BLaER1 treated with 17β-estradiol and CSF1 and Interleukin-3, amounts not matched to agents 10 nM and 100 nM (cell line): ENCODE measurements at regions not wholly inside any gene's neighbourhood (a gene's known extent, or its start where the extent isn't known, plus 50 kb on each side); places are given as distances from the start of the nearest gene placed in this dataset.

Experiments used
- H3K27ac ChIP-seq, 11 experiments: shearing (Covaris generic); formaldehyde crosslinking; 2 replicates each; pipeline ENCODE4 v1.8.1; 2022
- H3K27me3 ChIP-seq, 11 experiments: shearing (Covaris generic); formaldehyde crosslinking; 2 replicates each; pipeline ENCODE4 v1.8.1; 2022
- H3K36me3 ChIP-seq, 11 experiments: shearing (Covaris generic); formaldehyde crosslinking; 2 replicates each; pipeline ENCODE4 v1.8.1; 2022
- H3K4me1 ChIP-seq, 10 experiments: shearing (Covaris generic); formaldehyde crosslinking; 2 replicates each; pipeline ENCODE4 v1.8.1; 2022
- H3K4me2 ChIP-seq, 11 experiments: shearing (Covaris generic); formaldehyde crosslinking; 2 replicates each; pipeline ENCODE4 v1.8.1; 2022
- H3K4me3 ChIP-seq, 10 experiments: shearing (Covaris generic); formaldehyde crosslinking; 2 replicates each; pipeline ENCODE4 v1.8.1; 2022
- H3K9ac ChIP-seq, 11 experiments: shearing (Covaris generic); formaldehyde crosslinking; 2 replicates each; pipeline ENCODE4 v1.8.1; 2022
- H3K9me3 ChIP-seq, 11 experiments: shearing (Covaris generic); formaldehyde crosslinking; replicated peaks in 1 of 11; 2 replicates each; pipeline ENCODE4 v1.8.1; 2022
- H4K20me1 ChIP-seq, 11 experiments: shearing (Covaris generic); formaldehyde crosslinking; 2 replicates each; pipeline ENCODE4 v1.8.1; 2022
- Cebpa-rat ChIP-seq, 11 experiments: shearing (Covaris generic); IDR thresholded peaks; 2 replicates each; pipeline ENCODE4 v1.8.1; 2022

- Histone ChIP-seq H3K27ac (no peak overlapping the region), H4K20me1 (no peaks in the 10 kb centered on the region), H3K36me3 (no peaks in the 10 kb centered on the region), H3K27me3 (peaks cover 32 to 38% (median 35%) of the 10 kb centered on the region in 11 experiments), H3K4me3 (no peak overlapping the region), H3K4me1 (peaks cover 0 to 10% (median 0%) of the 10 kb centered on the region in 10 experiments; a peak in 3 of 20 replicates), H3K9ac (no peak overlapping the region), H3K4me2 (no peak overlapping the region), H3K9me3 (peaks cover 0 to 11% (median 8%) of the 10 kb centered on the region in 11 experiments; a peak in 15 of 22 replicates)
- TF ChIP-seq Cebpa-rat (IDR thresholded peaks at IDR 0.05), result no peak
Measured at GRCh38 chr14:62118461-62118860, 356.2 kb downstream of the SNAPC1 start.

- Histone ChIP-seq H3K36me3 (no peaks in the 10 kb centered on the region), H3K27ac (no peak overlapping the region), H3K9ac (no peak overlapping the region), H3K27me3 (peaks cover 32 to 38% (median 35%) of the 10 kb centered on the region in 11 experiments), H3K4me3 (no peak overlapping the region), H3K4me1 (peaks cover 0 to 10% (median 0%) of the 10 kb centered on the region in 10 experiments; a peak in 3 of 20 replicates), H4K20me1 (no peaks in the 10 kb centered on the region), H3K9me3 (peaks cover 0 to 11% (median 8%) of the 10 kb centered on the region in 11 experiments; a peak in 15 of 22 replicates), H3K4me2 (no peak overlapping the region)
- no peak for TF ChIP-seq Cebpa-rat (IDR thresholded peaks at IDR 0.05)
Measured at GRCh38 chr14:62118871-62119270, 356.7 kb downstream of the SNAPC1 start.

GRCh38 chr14:62123961-62124360, 361.7 kb downstream of the SNAPC1 start:
- no peak overlapping the region for H3K4me3 ChIP-seq
- H4K20me1 ChIP-seq, result no peaks in the 10 kb centered on the region
- H3K9ac ChIP-seq, result no peak overlapping the region
- no peak overlapping the region for H3K27ac ChIP-seq
- H3K4me2 ChIP-seq, result no peak overlapping the region
- no peak for TF ChIP-seq Cebpa-rat (IDR thresholded peaks at IDR 0.05)
- no peaks in the 10 kb centered on the region for H3K4me1 ChIP-seq
- H3K36me3 ChIP-seq, result no peaks in the 10 kb centered on the region
- no peaks in the 10 kb centered on the region for H3K9me3 ChIP-seq
- peaks cover 0 to 2% (median under 1%) of the 10 kb centered on the region in 11 experiments; a peak in 12 of 22 replicates for H3K27me3 ChIP-seq

- no peaks in the 10 kb centered on the region for H3K36me3 ChIP-seq
- H4K20me1 ChIP-seq, result no peaks in the 10 kb centered on the region
- no peak overlapping the region for H3K9ac ChIP-seq
- no peaks in the 10 kb centered on the region for H3K4me1 ChIP-seq
- H3K9me3 ChIP-seq, result no peaks in the 10 kb centered on the region
- TF ChIP-seq Cebpa-rat (IDR thresholded peaks at IDR 0.05), result no peak
- H3K27ac ChIP-seq, result no peak overlapping the region
- H3K4me2 ChIP-seq, result no peak overlapping the region
- H3K4me3 ChIP-seq, result no peak overlapping the region
- H3K27me3 ChIP-seq, result no peaks in the 10 kb centered on the region
Measured at GRCh38 chr14:62125793-62126192, 363.6 kb downstream of the SNAPC1 start.

GRCh38 chr14:62126879-62127478, 364.8 kb downstream of the SNAPC1 start:
- no peak overlapping the region for H3K9ac ChIP-seq
- TF ChIP-seq Cebpa-rat (IDR thresholded peaks at IDR 0.05), result no peak
- H3K36me3 ChIP-seq, result no peaks in the 10 kb centered on the region
- H3K27me3 ChIP-seq, result no peaks in the 10 kb centered on the region
- H3K4me2 ChIP-seq, result no peak overlapping the region
- no peak overlapping the region for H3K27ac ChIP-seq
- H3K4me3 ChIP-seq, result no peak overlapping the region
- no peaks in the 10 kb centered on the region for H3K4me1 ChIP-seq
- H4K20me1 ChIP-seq, result no peaks in the 10 kb centered on the region
- H3K9me3 ChIP-seq, result no peaks in the 10 kb centered on the region

- Histone ChIP-seq H3K27me3 (no peaks in the 10 kb centered on the region), H3K4me2 (no peak overlapping the region), H3K36me3 (no peaks in the 10 kb centered on the region), H3K9me3 (0 out of 22 replicates have a peak, but pooled peaks cover 0 to under 1% (median 0%) of the 10 kb centered on the region in 11 experiments), H3K27ac (no peak overlapping the region), H3K4me1 (no peaks in the 10 kb centered on the region), H3K4me3 (no peak overlapping the region), H3K9ac (no peak overlapping the region), H4K20me1 (no peaks in the 10 kb centered on the region)
- no peak for TF ChIP-seq Cebpa-rat (IDR thresholded peaks at IDR 0.05)
Measured at GRCh38 chr14:62130441-62130840, 368.2 kb downstream of the SNAPC1 start.

- H3K9ac ChIP-seq, result no peak overlapping the region
- no peak for TF ChIP-seq Cebpa-rat (IDR thresholded peaks at IDR 0.05)
- H3K27me3 ChIP-seq, result no peaks in the 10 kb centered on the region
- H3K27ac ChIP-seq, result no peak overlapping the region
- H3K36me3 ChIP-seq, result no peaks in the 10 kb centered on the region
- no peak overlapping the region for H3K4me3 ChIP-seq
- no peaks in the 10 kb centered on the region for H4K20me1 ChIP-seq
- no peaks in the 10 kb centered on the region for H3K4me1 ChIP-seq
- no peak overlapping the region for H3K4me2 ChIP-seq
- H3K9me3 ChIP-seq, result peaks cover 0 to 6% (median 0%) of the 10 kb centered on the region in 11 experiments; a peak in 1 of 22 replicates
Measured at GRCh38 chr14:62133776-62134550, 371.7 kb downstream of the SNAPC1 start.

GRCh38 chr14:62138593-62138992, 376.4 kb downstream of the SNAPC1 start:
- Histone ChIP-seq H3K27ac (no peak overlapping the region), H3K4me3 (no peak overlapping the region), H3K4me1 (no peaks in the 10 kb centered on the region), H3K4me2 (no peak overlapping the region), H3K9me3 (peaks cover 0 to 6% (median 0%) of the 10 kb centered on the region in 11 experiments; a peak in 1 of 22 replicates), H4K20me1 (no peaks in the 10 kb centered on the region), H3K27me3 (no peaks in the 10 kb centered on the region), H3K36me3 (no peaks in the 10 kb centered on the region), H3K9ac (no peak overlapping the region)
- no peak for TF ChIP-seq Cebpa-rat (IDR thresholded peaks at IDR 0.05)

- Histone ChIP-seq H3K27me3 (no peaks in the 10 kb centered on the region), H3K36me3 (no peaks in the 10 kb centered on the region), H3K27ac (no peak overlapping the region), H3K4me3 (no peak overlapping the region), H3K4me1 (no peaks in the 10 kb centered on the region), H3K4me2 (no peak overlapping the region), H3K9me3 (peaks cover 0 to 3% (median 0%) of the 10 kb centered on the region in 11 experiments; a peak in 1 of 22 replicates), H3K9ac (no peak overlapping the region), H4K20me1 (no peaks in the 10 kb centered on the region)
- no peak for TF ChIP-seq Cebpa-rat (IDR thresholded peaks at IDR 0.05)
Measured at GRCh38 chr14:62141139-62141538, 378.9 kb downstream of the SNAPC1 start.
